ENCODE measurements at regions not wholly inside any gene's neighbourhood (a gene's known extent, or its start where the extent isn't known, plus 50 kb on each side); places are given as distances from the start of the nearest gene placed in this dataset.

DNA sequence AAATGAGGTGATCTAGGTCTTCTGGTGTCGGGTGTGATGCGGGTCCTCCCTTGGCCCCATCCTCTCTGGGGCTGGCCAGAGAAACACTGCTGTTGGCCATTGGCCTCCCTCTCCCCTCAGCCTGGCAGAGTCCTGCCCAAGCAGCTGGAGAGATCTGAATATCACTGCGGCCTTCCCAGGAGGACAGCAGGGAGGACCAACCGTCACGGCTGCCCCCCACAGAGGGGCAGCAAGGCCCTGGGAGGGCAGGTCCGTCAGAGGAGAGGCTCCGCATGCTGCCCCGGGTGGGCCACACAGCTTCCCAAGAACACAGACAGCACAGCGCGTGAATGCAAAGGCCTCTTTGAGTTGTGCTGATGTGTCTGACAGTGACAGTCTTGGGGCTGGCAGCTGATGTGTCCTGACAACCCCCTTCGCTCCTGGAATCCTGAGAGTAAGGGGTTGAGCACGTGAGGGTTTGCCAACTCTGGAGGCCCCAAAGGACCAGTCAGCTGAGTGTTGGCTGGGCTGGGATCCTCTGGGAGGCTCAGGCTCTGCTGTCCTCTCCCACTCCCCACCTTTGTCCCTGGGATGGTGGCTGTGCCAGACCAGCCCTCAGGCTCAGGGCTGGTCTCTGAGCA is 132.5 kb upstream of the UNC5B start:
- H3K4me3 ChIP-seq (ENCODE audit: low read depth, low read length) = no peak overlapping the region
- DNase-seq (ENCODE audit: low read depth) = no peak
- no peak for TF ChIP-seq CTCF (conservative IDR thresholded peaks at IDR 0.05; ENCODE audit: low read depth, low read length)

- no peak for DNase-seq (ENCODE audit: low read depth)
- no peak for TF ChIP-seq CTCF (conservative IDR thresholded peaks at IDR 0.05; ENCODE audit: low read depth, low read length)
- no peak overlapping the region for H3K4me3 ChIP-seq (ENCODE audit: low read depth, low read length)
Measured at GRCh38 chr10:71080381-71081228, 131.8 kb upstream of the UNC5B start.

DNA sequence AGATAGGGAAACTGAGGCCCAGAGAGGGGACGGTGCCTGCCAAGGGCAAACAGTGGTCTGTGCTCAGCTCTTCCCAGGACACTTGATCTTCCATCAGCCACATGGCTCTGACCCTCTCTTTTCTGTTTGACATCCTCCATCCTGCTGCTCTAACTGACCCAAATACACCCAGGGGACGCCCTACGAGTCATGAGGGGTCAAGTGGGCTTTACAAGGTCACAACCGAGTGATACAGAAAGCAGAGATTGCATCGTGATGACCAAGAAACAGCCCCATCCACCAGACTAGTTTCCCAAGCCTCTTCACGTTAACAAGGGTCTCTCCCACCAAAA is 131.2 kb upstream of the UNC5B start:
- TF ChIP-seq CTCF (conservative IDR thresholded peaks at IDR 0.05; ENCODE audit: low read depth, low read length) = no peak
- DNase-seq (ENCODE audit: low read depth) = no peak
- no peak overlapping the region for H3K4me3 ChIP-seq (ENCODE audit: low read depth, low read length)

- H3K4me3 ChIP-seq (ENCODE audit: low read depth, low read length) = no peak overlapping the region
- TF ChIP-seq CTCF (conservative IDR thresholded peaks at IDR 0.05; ENCODE audit: low read depth, low read length) = no peak
- no peak for DNase-seq (ENCODE audit: low read depth)
Measured at GRCh38 chr10:71081912-71082311, 130.5 kb upstream of the UNC5B start.

DNA sequence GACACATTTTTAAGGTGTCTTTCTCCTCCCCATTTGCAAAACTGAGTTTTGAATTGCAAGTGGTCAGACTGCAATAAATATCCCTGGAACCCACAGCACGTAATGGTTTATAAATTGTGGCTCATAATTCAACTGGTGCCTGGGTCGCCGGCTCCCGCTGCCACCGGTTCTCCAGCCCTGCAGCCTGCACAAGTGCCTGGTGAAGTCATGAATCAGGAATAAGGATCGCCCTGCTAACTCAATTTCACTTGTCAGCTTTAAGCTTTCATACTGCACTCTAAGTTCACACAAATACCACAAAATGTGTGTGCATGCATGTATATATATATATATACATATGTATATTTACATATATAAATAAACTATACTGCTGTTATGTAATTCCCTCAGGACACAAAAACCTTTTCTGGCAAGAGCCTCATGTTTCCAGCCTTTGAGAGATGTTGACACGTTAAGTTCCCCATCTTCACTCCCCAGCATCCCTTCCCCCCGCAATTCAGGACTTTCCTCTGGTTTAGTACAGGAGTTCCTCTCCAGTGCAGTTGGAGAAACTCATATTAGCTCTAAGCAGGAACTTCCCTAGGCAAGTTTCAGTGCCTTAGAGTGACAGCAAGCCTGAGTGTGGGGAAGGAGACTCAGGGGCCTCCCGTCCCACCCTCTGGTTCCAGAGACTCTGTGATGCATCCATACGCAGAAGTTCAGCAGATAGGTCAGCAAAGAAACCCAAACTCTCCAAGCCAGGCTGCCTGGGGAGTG is 129.2 kb upstream of the UNC5B start:
- TF ChIP-seq CTCF (conservative IDR thresholded peaks at IDR 0.05; ENCODE audit: low read depth, low read length) = no peak
- no peak for DNase-seq (ENCODE audit: low read depth)
- no peak overlapping the region for H3K4me3 ChIP-seq (ENCODE audit: low read depth, low read length)

- no peak overlapping the region for H3K4me3 ChIP-seq (ENCODE audit: low read depth, low read length)
- TF ChIP-seq CTCF (conservative IDR thresholded peaks at IDR 0.05; ENCODE audit: low read depth, low read length) = no peak
- no peak for DNase-seq (ENCODE audit: low read depth)
Measured at GRCh38 chr10:71083716-71083975, 128.7 kb upstream of the UNC5B start.
